ENCODE measurements at regions not wholly inside any gene's neighbourhood (a gene's known extent, or its start where the extent isn't known, plus 50 kb on each side); places are given as distances from the start of the nearest gene placed in this dataset.

GRCh38 chr2:83730223-83730622 is 728.9 kb downstream of the SUCLG1 start:
- TF ChIP-seq CTCF (IDR thresholded peaks at IDR 0.05; ENCODE audit: borderline replicate concordance, extremely low read depth, low read length, poor library complexity, severe bottlenecking) (no peak), EZH2 (IDR thresholded peaks at IDR 0.05; ENCODE audit: borderline replicate concordance, low read depth, low read length, severe bottlenecking) (no peak)
